ENCODE measurements at regions not wholly inside any gene's neighbourhood (a gene's known extent, or its start where the extent isn't known, plus 50 kb on each side); places are given as distances from the start of the nearest gene placed in this dataset.

- H3K27ac ChIP-seq = no peak overlapping the region
- no peak for DNase-seq
- no peak for FAIRE-seq
- no peak for ATAC-seq
- intact Hi-C loops (cut with DNase I) = no loop called here
- no peak overlapping the region for H3K4me3 ChIP-seq
- TF ChIP-seq, protein P1, sequence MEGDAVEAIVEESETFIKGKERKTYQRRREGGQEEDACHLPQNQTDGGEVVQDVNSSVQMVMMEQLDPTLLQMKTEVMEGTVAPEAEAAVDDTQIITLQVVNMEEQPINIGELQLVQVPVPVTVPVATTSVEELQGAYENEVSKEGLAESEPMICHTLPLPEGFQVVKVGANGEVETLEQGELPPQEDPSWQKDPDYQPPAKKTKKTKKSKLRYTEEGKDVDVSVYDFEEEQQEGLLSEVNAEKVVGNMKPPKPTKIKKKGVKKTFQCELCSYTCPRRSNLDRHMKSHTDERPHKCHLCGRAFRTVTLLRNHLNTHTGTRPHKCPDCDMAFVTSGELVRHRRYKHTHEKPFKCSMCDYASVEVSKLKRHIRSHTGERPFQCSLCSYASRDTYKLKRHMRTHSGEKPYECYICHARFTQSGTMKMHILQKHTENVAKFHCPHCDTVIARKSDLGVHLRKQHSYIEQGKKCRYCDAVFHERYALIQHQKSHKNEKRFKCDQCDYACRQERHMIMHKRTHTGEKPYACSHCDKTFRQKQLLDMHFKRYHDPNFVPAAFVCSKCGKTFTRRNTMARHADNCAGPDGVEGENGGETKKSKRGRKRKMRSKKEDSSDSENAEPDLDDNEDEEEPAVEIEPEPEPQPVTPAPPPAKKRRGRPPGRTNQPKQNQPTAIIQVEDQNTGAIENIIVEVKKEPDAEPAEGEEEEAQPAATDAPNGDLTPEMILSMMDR (IDR thresholded peaks at IDR 0.05) = no peak
- WGBS, 2 donors = 85 to 93% methylated on average over 3 of the region's 3 CpGs
- no peaks in the 10 kb centered on the region for H3K27me3 ChIP-seq
- no peaks in the 10 kb centered on the region for H3K9me3 ChIP-seq
- no peaks in the 10 kb centered on the region for H3K4me1 ChIP-seq
- no peaks in the 10 kb centered on the region for H3K36me3 ChIP-seq
These were observed 246.3 kb downstream of the LACC1 start for GRCh38 chr13:44125943-44126469.

DNA sequence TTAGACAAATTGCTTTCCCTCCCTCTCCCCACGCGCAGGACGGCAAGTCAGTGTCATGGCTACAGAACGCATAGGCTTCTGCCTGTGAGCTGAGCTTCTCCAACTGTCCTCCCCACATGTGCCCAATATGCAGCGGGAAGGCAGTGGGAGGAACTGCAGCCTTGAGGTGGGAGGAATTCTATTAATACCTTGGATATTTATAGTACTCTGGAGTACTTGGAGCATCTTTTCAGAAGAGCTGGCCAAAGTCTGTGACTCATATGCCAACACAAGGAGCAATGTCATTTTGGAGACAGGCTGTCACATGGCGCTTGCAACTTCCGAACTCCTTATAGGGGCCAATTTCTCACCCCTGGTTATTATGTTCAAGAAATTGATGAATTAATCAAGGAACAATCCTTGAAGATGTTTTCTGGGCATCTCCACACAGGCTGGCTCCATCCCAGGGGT, 245.0 kb upstream of the SERP2 start:
- Histone ChIP-seq H3K4me3 (no peak overlapping the region), H3K27me3 (no peaks in the 10 kb centered on the region), H3K27ac (no peak overlapping the region), H3K9me3 (no peaks in the 10 kb centered on the region), H3K36me3 (no peaks in the 10 kb centered on the region), H3K4me1 (peaks cover 0 to 8% (median 0%) of the 10 kb centered on the region in 3 donors)
- intact Hi-C loops (cut with DNase I) = no loop called here
- WGBS, 2 donors = 86 to 87% methylated on average over 7 of the region's 7 CpGs
- TF ChIP-seq, protein P1 (IDR thresholded peaks at IDR 0.05) = no peak
- DNase-seq = no peak
- no peak for ATAC-seq
- no peak for FAIRE-seq

GRCh38 chr13:44129418-44129817, 244.2 kb upstream of the SERP2 start:
- H3K9me3 ChIP-seq = no peaks in the 10 kb centered on the region
- TF ChIP-seq, protein P1 (IDR thresholded peaks at IDR 0.05) = no peak
- H3K4me3 ChIP-seq = no peak overlapping the region
- peaks cover 0 to 8% (median 0%) of the 10 kb centered on the region in 3 donors for H3K4me1 ChIP-seq
- ATAC-seq (no peak), FAIRE-seq (no peak), DNase-seq (no peak)
- intact Hi-C loops (cut with DNase I) = no loop called here
- H3K27ac ChIP-seq = no peak overlapping the region
- H3K27me3 ChIP-seq = no peaks in the 10 kb centered on the region
- H3K36me3 ChIP-seq = no peaks in the 10 kb centered on the region
- 67 to 70% methylated on average over 2 of the region's 2 CpGs for WGBS, 2 donors

DNA sequence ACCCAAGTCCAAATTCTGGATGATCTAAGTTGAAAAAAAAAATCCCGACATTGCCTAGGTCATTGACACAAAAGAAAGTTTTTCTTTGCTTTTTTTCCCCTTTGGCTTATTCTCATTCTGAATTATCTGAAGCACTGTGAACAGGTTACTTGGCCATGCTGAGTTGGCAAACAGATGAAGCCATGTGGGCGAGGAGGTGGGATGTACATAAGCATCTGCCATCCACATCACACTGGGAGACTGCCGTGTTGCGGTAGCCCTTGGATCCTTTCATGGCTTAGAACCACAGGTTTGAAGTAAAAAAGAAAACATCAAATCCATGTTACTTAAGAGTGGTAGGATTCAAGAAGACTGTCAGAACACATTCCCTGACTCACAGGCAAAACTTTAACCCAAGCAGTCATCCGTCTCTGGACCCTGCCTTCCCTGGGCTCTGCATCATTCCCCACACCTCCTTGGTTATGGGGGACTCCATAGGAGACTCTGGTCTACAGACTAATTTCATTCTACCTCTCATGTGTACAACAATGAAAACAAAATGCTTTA, 242.5 kb upstream of the SERP2 start:
- H3K4me1 ChIP-seq = peaks cover 0 to 8% (median 0%) of the 10 kb centered on the region in 3 donors
- no peak overlapping the region for H3K27ac ChIP-seq
- DNase-seq (no peak), FAIRE-seq (no peak), ATAC-seq (no peak)
- no peak overlapping the region for H3K4me3 ChIP-seq
- H3K9me3 ChIP-seq = no peaks in the 10 kb centered on the region
- no peaks in the 10 kb centered on the region for H3K27me3 ChIP-seq
- WGBS, 2 donors = 88 to 93% methylated on average over 5 of the region's 5 CpGs
- intact Hi-C loops (cut with DNase I) = no loop called here
- TF ChIP-seq, protein P1 (IDR thresholded peaks at IDR 0.05) = no peak
- H3K36me3 ChIP-seq = no peaks in the 10 kb centered on the region

DNA sequence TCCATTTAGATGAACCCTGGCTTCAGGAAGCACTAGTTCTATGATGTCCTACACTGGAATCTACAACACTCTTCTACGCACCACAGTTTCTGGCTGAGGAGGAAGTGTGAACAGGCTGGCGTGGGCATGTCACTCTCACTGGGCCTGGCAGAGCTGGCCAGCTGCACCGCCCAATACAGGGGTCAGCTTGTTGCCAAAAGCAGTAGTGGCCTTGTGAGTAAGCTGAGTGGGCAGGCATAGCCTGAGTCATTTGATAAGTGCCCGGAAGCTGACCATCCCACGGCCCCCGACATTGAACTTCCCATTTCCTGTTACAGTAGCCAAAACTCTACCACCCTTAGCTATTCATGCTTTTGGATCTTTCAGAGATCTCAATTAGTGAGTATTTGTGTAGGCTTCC, 240.9 kb upstream of the SERP2 start:
- Histone ChIP-seq H3K27me3 (no peaks in the 10 kb centered on the region), H3K4me3 (no peak overlapping the region), H3K36me3 (no peaks in the 10 kb centered on the region), H3K4me1 (peaks cover 0 to 8% (median 0%) of the 10 kb centered on the region in 3 donors), H3K9me3 (no peaks in the 10 kb centered on the region), H3K27ac (peak overlapping the region in 2 of 4 donors; percentile 17 to 53)
- ATAC-seq = peak; percentile 77 to 96 (median 88)
- intact Hi-C loops (cut with DNase I) = no loop called here
- 48 to 54% methylated on average over 6 of the region's 6 CpGs for whole genome bisulfite sequencing, 2 donors
- TF ChIP-seq, protein P1 (IDR thresholded peaks at IDR 0.05) = no peak
- no peak for FAIRE-seq
- DNase-seq = peak in 5 of 6 donors; percentile 33 to 61 (median 54)
